Keratinocyte (primary cell): ENCODE measurements at regions not wholly inside any gene's neighbourhood (a gene's known extent, or its start where the extent isn't known, plus 50 kb on each side); places are given as distances from the start of the nearest gene placed in this dataset.

Experiments used
- EZH2 ChIP-seq: IDR thresholded peaks from one replicate; pipeline ENCODE4 v1.6.1; 2012; ENCODE audit warnings: inconsistent platforms, mild to moderate bottlenecking, low read length, moderate library complexity
- TF ChIP-seq, protein P1 (sequence below), 3 experiments: IDR thresholded peaks in 1 of 3; conservative IDR thresholded peaks in 1 of 3; optimal IDR thresholded peaks in 1 of 3; 2 replicates in 2 of 3; 3 replicates in 1 of 3; pipeline versions ENCODE3 to v1.5.1; 2011; ENCODE audit warnings: low read length in 3 of 3, mild to moderate bottlenecking in 3 of 3, moderate library complexity in 2 of 3, control low read depth in 1 of 3, inconsistent platforms in 1 of 3; ENCODE audit not compliant: insufficient read depth in 2 of 3; ENCODE audit errors: extremely low read depth in 1 of 3

DNA sequence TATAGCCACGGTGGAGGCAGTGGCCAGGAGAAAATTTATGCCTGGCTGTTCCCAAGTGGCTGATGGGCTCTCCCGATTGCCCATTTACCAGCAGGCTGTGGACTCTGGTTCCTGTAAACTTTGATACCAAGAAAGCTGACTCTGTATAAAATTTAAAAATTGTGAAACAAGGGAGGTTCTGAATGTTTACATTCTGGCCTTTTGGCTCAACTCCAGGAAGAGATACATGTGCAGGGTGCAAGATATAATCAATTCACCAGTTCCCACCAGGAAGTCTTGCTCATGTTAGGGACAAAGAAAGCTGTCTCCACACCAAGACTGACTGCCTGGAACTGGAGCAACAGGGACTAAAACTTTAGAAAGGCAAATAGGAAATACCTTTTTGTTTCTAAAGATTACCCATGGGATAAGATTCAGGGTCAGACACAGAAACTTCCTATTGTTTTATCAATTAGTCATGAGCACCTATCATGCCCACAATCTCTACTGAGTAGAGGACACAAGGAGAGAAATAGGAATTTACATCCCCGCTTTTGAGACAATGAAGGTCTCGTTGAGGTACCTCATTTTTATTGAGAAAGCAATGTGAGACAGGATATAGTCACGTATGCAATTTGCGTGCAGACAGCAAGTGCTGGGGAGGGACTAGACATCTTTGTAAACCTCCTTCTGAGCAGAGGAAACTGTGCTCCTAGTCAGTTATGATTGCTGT, 123.5 kb downstream of the LIPG start:
- TF ChIP-seq, protein P1, sequence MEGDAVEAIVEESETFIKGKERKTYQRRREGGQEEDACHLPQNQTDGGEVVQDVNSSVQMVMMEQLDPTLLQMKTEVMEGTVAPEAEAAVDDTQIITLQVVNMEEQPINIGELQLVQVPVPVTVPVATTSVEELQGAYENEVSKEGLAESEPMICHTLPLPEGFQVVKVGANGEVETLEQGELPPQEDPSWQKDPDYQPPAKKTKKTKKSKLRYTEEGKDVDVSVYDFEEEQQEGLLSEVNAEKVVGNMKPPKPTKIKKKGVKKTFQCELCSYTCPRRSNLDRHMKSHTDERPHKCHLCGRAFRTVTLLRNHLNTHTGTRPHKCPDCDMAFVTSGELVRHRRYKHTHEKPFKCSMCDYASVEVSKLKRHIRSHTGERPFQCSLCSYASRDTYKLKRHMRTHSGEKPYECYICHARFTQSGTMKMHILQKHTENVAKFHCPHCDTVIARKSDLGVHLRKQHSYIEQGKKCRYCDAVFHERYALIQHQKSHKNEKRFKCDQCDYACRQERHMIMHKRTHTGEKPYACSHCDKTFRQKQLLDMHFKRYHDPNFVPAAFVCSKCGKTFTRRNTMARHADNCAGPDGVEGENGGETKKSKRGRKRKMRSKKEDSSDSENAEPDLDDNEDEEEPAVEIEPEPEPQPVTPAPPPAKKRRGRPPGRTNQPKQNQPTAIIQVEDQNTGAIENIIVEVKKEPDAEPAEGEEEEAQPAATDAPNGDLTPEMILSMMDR (optimal IDR thresholded peaks at IDR 0.05 in 1 of 3, IDR thresholded peaks at IDR 0.05 in 1 of 3, conservative IDR thresholded peaks at IDR 0.05 in 1 of 3; ENCODE audit: extremely low read depth in 1 of 3, insufficient read depth in 2 of 3, low read length in 3 of 3), result no peak
- no peak for TF ChIP-seq EZH2
